K562 (cell line): ENCODE measurements at regions not wholly inside any gene's neighbourhood (a gene's known extent, or its start where the extent isn't known, plus 50 kb on each side); places are given as distances from the start of the nearest gene placed in this dataset.

Experiments used
- ATAC-seq: fragments of 200-7000 bp; cut with Tn5 transposase; 3 replicates; pipeline ENCODE4 v1.9.1; 2020; ENCODE audit warnings: moderate library complexity
- BruUV-seq: library from RNA; stranded (reverse); fragments of 400-500 nt; replicated peaks from 2 replicates; lab custom pipeline; 2021; lab: Mats Ljungman, UMichigan
- CTCF ChIA-PET: fragments of 300-600 bp; formaldehyde crosslinking; extraction: SDS; loops from one replicate; lab custom pipeline; 2021; ENCODE audit warnings: low intra/inter-chr PET ratio; lab: Yijun Ruan, JAX
- POLR2A ChIA-PET: fragments of 300-600, 350-650 bp; sonication (Branson Sonifier 250); formaldehyde crosslinking; extraction: SDS; loops from one replicate; lab custom pipeline; 2021; ENCODE audit warnings: antibody characterized with exemption, inconsistent platforms; lab: Yijun Ruan, JAX
- DNase-seq, 4 experiments: peaks; one replicate each; pipeline versions ENCODE4 v3.0.0 to v3.0.0-alpha.2; 2011 to 2018; ENCODE audit warnings: low spot score in 3 of 4, mixed read lengths in 3 of 4; ENCODE audit errors: extremely low read depth in 1 of 4
- FAIRE-seq: peaks from 2 replicates; lab custom pipeline; 2011; peaks lifted over from hg19 to GRCh38; lab: Jason Lieb, UNC
- H2AFZ ChIP-seq: 2 replicates; pipeline ENCODE4 v1.6.0; 2011; ENCODE audit warnings: low read depth, low read length, control low read depth, inconsistent platforms
- H3K27ac ChIP-seq: fragments of 200-600 bp; 3 replicates; pipeline ENCODE4 v1.8.0; 2011; ENCODE audit warnings: low read depth, mild to moderate bottlenecking, control low read depth, inconsistent platforms, low read length, moderate library complexity, mixed read lengths; ENCODE audit errors: extremely low read depth
- H3K27me3 ChIP-seq, 2 experiments: fragments of 300-600 bp in 1 of 2; 2 replicates in 1 of 2; 3 replicates in 1 of 2; pipeline versions ENCODE4 v1.6.0 to v1.8.0; 2011; ENCODE audit warnings: inconsistent platforms in 2 of 2, low read length in 2 of 2, mild to moderate bottlenecking in 1 of 2, mixed read lengths in 1 of 2, moderate library complexity in 1 of 2; ENCODE audit not compliant: control insufficient read depth in 2 of 2, insufficient read depth in 2 of 2
- H3K36me3 ChIP-seq: fragments of 300-600 bp; 3 replicates; pipeline ENCODE4 v1.8.0; 2011; ENCODE audit warnings: mild to moderate bottlenecking, low read length, inconsistent platforms; ENCODE audit not compliant: control insufficient read depth, insufficient read depth
- H3K4me1 ChIP-seq, 2 experiments: fragments of 200-600 bp in 1 of 2; replicated peaks in 1 of 2; 2 replicates in 1 of 2; 3 replicates in 1 of 2; pipeline versions ENCODE4 v1.5.1 to v1.8.0; 2011; ENCODE audit warnings: inconsistent platforms in 2 of 2, low read length in 2 of 2, mild to moderate bottlenecking in 1 of 2, mixed read lengths in 1 of 2, moderate library complexity in 1 of 2; ENCODE audit not compliant: control insufficient read depth in 2 of 2, insufficient read depth in 2 of 2
- H3K4me2 ChIP-seq: 2 replicates; pipeline ENCODE4 v1.6.1; 2011; ENCODE audit warnings: low read length, control low read depth, inconsistent platforms, mixed read lengths; ENCODE audit not compliant: insufficient read depth
- H3K4me3 ChIP-seq: fragments of 200-600 bp; sonication (generic), shearing (Covaris generic); 2 replicates; pipeline ENCODE4 v1.5.1; 2016; ENCODE audit warnings: control low read depth, inconsistent platforms
- H3K79me2 ChIP-seq: fragments of 200-600 bp; 3 replicates; pipeline ENCODE4 v1.8.0; 2011; ENCODE audit warnings: low read length, inconsistent platforms; ENCODE audit not compliant: control insufficient read depth, insufficient read depth
- H3K9ac ChIP-seq, 2 experiments: 2 replicates each; pipeline versions ENCODE4 v1.6.0 to v1.6.1; 2011; ENCODE audit warnings: low read depth in 2 of 2, low read length in 2 of 2, control low read depth in 1 of 2, inconsistent platforms in 1 of 2, mild to moderate bottlenecking in 1 of 2, mixed read lengths in 1 of 2; ENCODE audit not compliant: insufficient read depth in 1 of 2
- H3K9me1 ChIP-seq: one replicate; pipeline ENCODE4 v1.6.0; 2011; ENCODE audit warnings: inconsistent platforms, mild to moderate bottlenecking, low read length, moderate library complexity; ENCODE audit not compliant: control insufficient read depth, insufficient read depth
- H3K9me3 ChIP-seq: replicated peaks from 2 replicates; pipeline ENCODE4 v1.5.1; 2011; ENCODE audit warnings: low read depth, low read length, inconsistent platforms; ENCODE audit not compliant: control insufficient read depth, insufficient read depth
- H4K20me1 ChIP-seq: replicated peaks from 2 replicates; pipeline ENCODE4 v1.6.1; 2011; ENCODE audit warnings: low read length, inconsistent platforms, mixed read lengths; ENCODE audit not compliant: control insufficient read depth, insufficient read depth
- ADNP ChIP-seq: fragments of 200-800 bp; sonication (Bioruptor generic); IDR thresholded peaks from 2 replicates; pipeline ENCODE4 v1.6.1; 2016; ENCODE audit warnings: missing genetic modification characterization, missing compliant biosample characterization
- BCOR ChIP-seq: fragments of 450-650 bp; IDR thresholded peaks from 2 replicates; pipeline ENCODE4 v1.6.1; 2016
- E2F1 ChIP-seq: sonication (generic); formaldehyde crosslinking; IDR thresholded peaks from 2 replicates; pipeline ENCODE4 v1.8.1; 2023; ENCODE audit warnings: mild to moderate bottlenecking, missing genetic modification reagents, moderate library complexity
- NFIC ChIP-seq: fragments of 450-650 bp; IDR thresholded peaks from 2 replicates; pipeline ENCODE4 v1.6.1; 2017; ENCODE audit warnings: mild to moderate bottlenecking, inconsistent platforms
- NONO ChIP-seq, 2 experiments: fragments of 200-400 bp in 1 of 2; fragments of 450-650 bp in 1 of 2; formaldehyde crosslinking in 1 of 2; IDR thresholded peaks; 2 replicates each; pipeline ENCODE4 v1.6.1; 2017; ENCODE audit warnings: low read depth in 2 of 2, mild to moderate bottlenecking in 2 of 2, moderate library complexity in 2 of 2, low read length in 1 of 2
- NR1H2 ChIP-seq: sonication (generic); formaldehyde crosslinking; IDR thresholded peaks from 2 replicates; pipeline ENCODE4 v1.4.0; 2020; ENCODE audit warnings: mild to moderate bottlenecking, missing genetic modification reagents
- RB1 ChIP-seq: fragments of 450-650 bp; IDR thresholded peaks from 2 replicates; pipeline ENCODE4 v1.6.1; 2017; ENCODE audit warnings: low read depth, mild to moderate bottlenecking
- RBM25 ChIP-seq: fragments of 200-400 bp; formaldehyde crosslinking; IDR thresholded peaks from 2 replicates; pipeline ENCODE4 v1.6.1; 2018; ENCODE audit warnings: low read length, low read depth, moderate library complexity; ENCODE audit not compliant: severe bottlenecking
- WGBS: fragments of 100-300 bp; shearing (Covaris generic); methylation state at CpG from one replicate; pipeline ENCODE4 v1.1.6; 2016; ENCODE audit warnings: low coverage, mixed read lengths; ENCODE audit not compliant: insufficient coverage; ENCODE audit errors: missing lambda C conversion rate; 5-methylcytosine and 5-hydroxymethylcytosine counted together
- in situ Hi-C: fragments of 300-500 bp; cut with MboI; formaldehyde crosslinking; loops from 4 replicates; pipeline ENCODE4 v1.15.0; 2018; ENCODE audit warnings: inconsistent platforms, mixed read lengths
- intact Hi-C: fragments of 100-400 bp; cut with micrococcal nuclease; formaldehyde crosslinking; loops from 2 replicates; pipeline ENCODE4 v1.14.2; 2022

DNA sequence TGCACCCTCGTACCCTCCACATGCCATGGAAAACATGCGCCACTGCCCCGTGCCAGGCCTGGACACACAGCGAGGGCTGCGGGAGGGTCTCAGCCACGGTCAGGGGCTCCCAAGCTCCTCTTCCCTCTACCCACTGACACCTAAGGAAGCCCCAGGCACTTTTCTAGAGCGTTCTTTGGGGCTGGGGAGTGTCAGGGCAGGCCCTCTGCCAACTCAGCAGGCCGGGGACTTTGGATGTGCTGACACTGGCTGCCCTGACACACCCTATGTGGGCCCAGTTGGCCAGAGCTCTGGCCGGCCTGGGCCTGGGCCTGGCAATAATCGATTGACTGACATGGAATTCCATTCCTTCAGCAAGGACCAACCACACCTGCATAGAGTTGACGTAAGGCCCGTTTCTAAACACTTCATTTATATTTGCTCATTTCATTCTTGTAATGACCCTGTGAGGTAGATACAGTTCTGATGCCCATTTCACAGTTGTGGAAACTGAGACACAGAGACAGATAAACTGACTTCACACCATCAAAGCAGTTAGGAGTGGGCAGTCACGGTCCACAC is 70.5 kb downstream of the ZFP36L2 start:
- POLR2A ChIA-PET = interaction anchor here (0.6 to 1.4 kb wide), 3 partner anchors 9 to 58 kb away, joined by 3 to 5 read pairs (median 4); no protein-coding TSS in a partner anchor

DNA sequence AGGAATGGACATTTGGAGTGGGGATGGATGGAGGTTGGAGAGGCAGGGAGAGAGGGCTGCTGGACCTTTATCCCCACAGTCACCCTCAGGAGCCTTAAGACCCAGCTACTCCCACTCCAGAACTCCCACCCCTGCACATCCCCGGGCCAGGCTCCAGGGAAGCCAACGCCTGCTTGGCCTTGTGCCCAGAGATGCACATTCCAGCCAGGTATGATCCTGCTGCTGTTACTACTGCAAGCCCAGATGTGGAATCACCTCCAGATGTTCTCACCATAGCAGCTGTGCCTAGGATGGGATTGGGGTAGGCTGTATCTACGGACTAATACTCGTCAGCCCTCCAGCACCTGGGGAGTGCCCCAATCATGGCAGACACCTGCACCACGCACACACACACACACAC is 71.7 kb downstream of the ZFP36L2 start:
- H3K36me3 ChIP-seq = no peaks in the 10 kb centered on the region
- H3K4me1 ChIP-seq = peaks cover 10 to 20% of the 10 kb centered on the region in 2 experiments
- H2AFZ ChIP-seq = no peak overlapping the region
- BruUV-seq = no TSS peak
- H3K4me2 ChIP-seq = no peak overlapping the region
- in situ Hi-C loops (no loop called here), intact Hi-C loops (no loop called here)
- POLR2A ChIA-PET = interaction anchor here (0.5 kb wide), 1 partner anchor 15 kb away, joined by 3 read pairs; no protein-coding TSS in a partner anchor
- FAIRE-seq = no peak
- 22% methylated on average over 5 of the region's 5 CpGs for WGBS
- DNase-seq = no peak
- TF ChIP-seq E2F1 (CRISPR knock-in tag) (no peak), NFIC (peak; percentile 18; the same call in 1 of the 2 replicates)
- CTCF ChIA-PET = no interaction called here
- no peaks in the 10 kb centered on the region for H3K79me2 ChIP-seq
- ATAC-seq = no peak
- no peak overlapping the region for H3K27ac ChIP-seq
- H3K9me3 ChIP-seq = no peaks in the 10 kb centered on the region
- H3K4me3 ChIP-seq = no peak overlapping the region
- H3K27me3 ChIP-seq = no peaks in the 10 kb centered on the region
- H4K20me1 ChIP-seq = no peaks in the 10 kb centered on the region
- no peak overlapping the region for H3K9ac ChIP-seq
- H3K9me1 ChIP-seq = no peaks in the 10 kb centered on the region

More for the DNA sequence above, 70.5 kb downstream of the ZFP36L2 start:
- Histone ChIP-seq H3K27ac (no peak overlapping the region), H3K9me1 (no peaks in the 10 kb centered on the region), H4K20me1 (no peaks in the 10 kb centered on the region), H3K9me3 (no peaks in the 10 kb centered on the region), H3K27me3 (no peaks in the 10 kb centered on the region), H2AFZ (no peak overlapping the region), H3K9ac (no peak overlapping the region)
- WGBS = 71% methylated on average over 12 of the region's 13 CpGs
- FAIRE-seq = no peak
- intact Hi-C loops = no loop called here
- no peak for ATAC-seq
- no peak for TF ChIP-seq RB1
- 0 out of 2 replicates have a peak, but pooled peaks have one; percentile 33 for TF ChIP-seq ADNP (tag)
- peak; percentile 78 for TF ChIP-seq RBM25
- no peak for TF ChIP-seq NR1H2 (CRISPR knock-in tag)
- TF ChIP-seq BCOR = peak; percentile 55; the same call in 1 of the 2 replicates
- no peak for TF ChIP-seq NONO (IDR thresholded peaks at IDR 0.05; ENCODE audit: low read depth in 2 of 2, low read length in 1 of 2)
- TF ChIP-seq, all 486 proteins: peak for 3
- Histone ChIP-seq H3K4me3 (no peak overlapping the region), H3K36me3 (no peaks in the 10 kb centered on the region), H3K79me2 (no peaks in the 10 kb centered on the region), H3K4me2 (no peak overlapping the region), H3K4me1 (peaks cover 10 to 23% of the 10 kb centered on the region in 2 experiments)
- no peak for DNase-seq
- CTCF ChIA-PET = no interaction called here
- no TSS peak for BruUV-seq
- in situ Hi-C loops = no loop called here
